Activated T-cell treated with anti-CD3 and anti-CD28 coated beads for 1 hour (primary cell): ENCODE measurements at regions not wholly inside any gene's neighbourhood (a gene's known extent, or its start where the extent isn't known, plus 50 kb on each side); places are given as distances from the start of the nearest gene placed in this dataset.

Experiments
- DNase-seq: peaks from one replicate; pipeline ENCODE4 v3.0.0-alpha.2; 2020; ENCODE audit warnings: low read depth

DNA sequence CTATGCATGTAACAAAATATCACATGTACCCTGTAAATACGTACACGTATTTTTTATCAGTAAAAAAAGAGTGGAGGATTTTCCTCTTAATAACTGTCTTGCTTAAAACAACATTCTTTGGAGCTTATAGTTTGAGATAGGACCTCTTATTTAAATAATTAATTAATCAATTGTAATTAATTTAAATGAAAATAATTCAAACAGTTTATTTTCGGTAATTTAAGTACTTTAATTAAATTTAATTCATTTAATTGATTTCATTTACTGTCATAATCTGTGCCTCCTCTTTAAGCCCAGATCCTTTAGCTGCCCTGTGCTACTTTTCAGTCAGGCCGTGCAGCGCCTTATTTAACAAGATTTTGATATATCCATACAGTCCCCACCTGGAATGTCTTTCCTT is 427.0 kb downstream of the HLX start:
- DNase-seq: no peak

DNA sequence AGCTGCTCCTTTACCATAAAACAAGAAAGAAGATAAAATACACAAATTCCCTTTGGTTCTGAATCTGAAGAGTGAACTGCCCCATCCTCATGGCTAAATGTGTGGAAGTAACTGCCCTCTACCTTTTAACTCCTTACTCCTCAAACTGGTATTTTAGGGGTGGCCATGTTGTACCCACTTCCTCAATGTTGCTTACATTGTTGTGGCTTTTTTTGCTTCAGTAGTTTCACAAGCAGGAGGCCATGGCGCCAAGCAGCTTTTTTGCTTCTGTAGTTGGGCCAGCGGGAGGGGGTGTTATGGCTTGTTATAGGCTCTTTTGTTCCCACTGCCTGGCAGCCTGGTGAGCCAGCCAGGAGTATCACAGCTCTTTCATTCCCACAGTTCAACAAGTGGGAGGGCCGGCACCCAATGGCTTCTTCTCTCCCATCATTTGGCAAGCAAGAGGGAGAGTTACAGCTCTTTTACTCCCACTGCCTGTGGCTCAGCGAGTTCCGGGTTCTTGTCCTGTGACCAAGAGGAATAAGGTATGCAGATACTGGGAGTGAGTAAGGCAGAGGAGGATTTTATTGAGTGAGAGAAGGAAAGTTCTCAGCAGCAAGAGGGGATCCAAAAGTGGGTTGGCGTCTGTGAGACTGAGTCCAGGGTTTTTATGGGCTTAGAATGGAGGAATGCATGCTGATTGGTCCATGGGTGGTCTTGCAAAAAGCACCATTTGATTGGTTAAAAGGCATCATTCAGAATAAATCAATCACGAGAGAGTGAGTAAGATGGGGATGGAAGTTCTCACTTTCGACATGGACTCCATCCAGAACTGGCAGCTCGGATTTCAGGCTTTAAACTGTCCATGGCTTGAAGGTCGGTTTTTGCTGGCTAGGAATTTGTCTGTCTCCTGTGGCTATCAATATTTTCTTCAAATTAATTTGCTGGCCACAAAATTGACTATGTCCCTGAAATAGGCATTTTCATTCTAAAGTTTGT is 429.6 kb downstream of the HLX start:
- DNase-seq: no peak

DNA sequence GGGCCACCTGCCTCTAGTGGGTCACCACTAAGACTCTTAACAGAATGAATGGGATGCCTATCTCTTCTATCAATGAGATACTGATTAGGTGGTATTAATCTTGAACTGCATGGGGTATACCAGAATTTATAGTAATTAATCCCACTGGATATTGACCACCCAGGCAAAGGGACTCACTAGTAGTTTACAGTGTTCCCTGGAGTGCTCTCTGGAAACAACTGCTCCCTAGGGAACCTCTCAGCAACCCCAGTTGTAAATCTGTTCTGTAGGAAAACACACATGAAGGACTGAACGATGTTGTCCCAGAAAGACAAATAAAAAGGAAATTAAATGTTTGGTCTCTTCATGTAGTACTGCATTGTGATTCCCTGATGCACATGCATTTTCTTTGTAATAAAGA is 430.5 kb downstream of the HLX start:
- DNase-seq: no peak

DNA sequence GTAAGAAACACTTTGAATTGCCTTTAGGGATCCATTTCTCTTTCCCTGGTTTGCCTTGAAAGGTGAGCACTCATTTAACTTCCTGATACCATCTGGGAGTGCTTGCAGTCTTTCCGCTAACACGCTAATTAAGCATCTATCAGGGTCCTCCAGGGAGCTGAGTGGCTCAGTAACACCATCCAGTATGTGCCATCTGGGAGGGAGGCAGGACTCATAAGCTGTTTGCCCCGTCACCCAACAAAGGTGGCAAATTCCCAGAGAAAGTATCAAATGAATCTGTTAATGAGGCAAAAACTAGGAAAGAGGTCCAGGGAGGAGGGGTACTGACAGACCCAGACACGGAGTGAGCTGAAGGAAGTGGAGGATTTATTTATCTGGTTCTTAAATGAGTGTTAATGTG is 430.9 kb downstream of the HLX start:
- no peak for DNase-seq

DNA sequence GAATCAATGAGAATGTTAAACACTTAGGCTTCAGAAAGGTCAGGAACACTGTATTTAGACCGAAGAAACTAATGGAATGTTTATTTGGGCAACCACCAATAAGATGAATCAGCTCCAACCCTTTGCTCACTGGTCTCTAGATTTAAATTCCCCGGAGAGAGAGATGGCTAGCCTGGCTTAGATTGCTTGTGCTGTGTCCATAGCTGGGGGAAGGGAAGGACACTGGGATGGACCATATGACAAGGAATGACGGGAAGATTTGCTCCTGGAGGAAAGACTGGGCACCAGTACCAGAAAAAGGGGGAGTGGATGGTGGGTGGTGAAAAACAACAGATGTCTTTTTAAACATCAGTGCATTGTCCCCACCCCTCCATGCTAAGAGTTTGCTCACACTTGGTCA is 426.6 kb downstream of the DUSP10 start:
- no peak for DNase-seq

DNA sequence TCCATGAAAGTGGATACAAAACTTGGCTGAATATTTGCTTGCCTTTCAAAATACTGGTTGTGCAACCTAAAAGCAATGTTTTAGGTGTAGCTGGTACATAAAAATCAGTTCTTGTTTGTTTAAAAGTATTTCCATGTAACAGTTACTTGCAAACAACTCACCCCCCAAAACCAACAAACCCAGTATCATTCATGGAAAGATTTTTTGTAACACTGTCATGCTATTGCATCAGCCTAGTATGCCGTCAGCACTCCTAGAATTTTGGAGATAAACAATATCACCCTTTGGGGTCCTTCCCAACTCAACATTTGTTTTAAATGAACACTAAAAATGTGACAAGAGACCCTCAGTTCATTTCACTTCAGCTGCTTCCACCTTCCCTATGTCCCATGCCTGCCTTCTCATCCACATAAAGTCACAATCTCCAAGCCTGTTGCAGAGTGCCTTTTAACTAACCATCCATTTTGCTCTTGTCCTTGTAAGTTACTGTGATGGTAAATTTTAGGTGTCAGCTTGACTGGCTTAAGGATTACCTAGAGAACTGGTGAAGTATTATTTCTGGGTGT is 425.3 kb downstream of the DUSP10 start:
- no peak for DNase-seq

DNA sequence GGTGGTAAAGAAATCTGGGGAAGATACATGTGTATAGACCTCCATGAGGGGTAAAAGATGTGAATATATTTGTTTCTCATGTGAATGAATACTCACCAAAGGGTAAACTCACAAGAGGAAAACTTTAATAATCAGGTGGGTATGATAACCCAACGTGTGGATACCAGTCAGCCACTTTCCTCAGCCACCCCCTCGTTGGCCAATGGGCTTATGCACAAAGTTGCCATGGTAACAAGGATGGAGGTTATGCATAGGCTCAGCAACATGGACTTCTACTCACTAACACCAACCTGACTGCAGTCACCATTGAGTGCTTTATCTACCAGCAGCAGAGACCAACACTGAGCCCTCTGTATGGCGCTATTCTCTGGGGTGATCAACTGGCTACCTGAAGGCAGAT is 424.4 kb downstream of the DUSP10 start:
- DNase-seq: no peak

DNA sequence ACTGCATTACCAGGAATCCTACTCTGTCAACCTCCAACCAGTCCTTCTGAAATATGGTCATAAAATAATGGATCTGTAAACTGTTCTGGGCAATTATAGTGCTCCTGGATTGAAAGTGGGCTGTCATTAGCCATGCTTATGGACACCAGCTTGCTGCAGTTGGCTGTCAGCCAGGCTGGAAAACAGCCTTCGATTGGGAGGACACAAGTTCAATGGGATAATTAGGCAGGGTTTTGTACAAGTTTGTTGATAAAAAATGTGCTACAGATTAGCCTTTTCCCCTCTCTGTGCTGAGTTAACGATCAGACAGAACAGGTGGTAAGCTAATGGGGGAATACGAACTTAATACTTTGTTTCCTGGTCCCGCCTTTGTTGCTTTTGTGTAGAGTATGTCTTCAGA is 413.9 kb downstream of the DUSP10 start:
- no peak for DNase-seq

DNA sequence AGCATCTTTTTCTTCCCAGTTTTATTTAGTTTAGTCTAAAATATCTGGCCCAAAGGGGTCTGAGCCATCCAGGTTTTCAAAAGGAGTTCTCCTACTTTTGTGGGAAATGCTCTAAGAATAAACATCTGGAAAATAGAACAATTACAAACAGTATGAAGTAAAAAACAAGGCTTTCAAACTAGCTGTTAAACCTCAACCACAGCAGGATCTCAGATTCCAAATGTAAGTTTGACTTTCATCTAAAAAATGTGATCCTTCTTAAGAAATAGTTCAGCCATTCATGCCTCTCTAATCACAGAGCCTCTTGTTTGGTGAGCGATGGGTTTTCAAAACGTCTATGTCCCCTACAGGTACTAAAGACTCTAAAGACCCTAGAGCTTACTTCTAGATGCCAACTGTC is 413.5 kb downstream of the DUSP10 start:
- no peak for DNase-seq

DNA sequence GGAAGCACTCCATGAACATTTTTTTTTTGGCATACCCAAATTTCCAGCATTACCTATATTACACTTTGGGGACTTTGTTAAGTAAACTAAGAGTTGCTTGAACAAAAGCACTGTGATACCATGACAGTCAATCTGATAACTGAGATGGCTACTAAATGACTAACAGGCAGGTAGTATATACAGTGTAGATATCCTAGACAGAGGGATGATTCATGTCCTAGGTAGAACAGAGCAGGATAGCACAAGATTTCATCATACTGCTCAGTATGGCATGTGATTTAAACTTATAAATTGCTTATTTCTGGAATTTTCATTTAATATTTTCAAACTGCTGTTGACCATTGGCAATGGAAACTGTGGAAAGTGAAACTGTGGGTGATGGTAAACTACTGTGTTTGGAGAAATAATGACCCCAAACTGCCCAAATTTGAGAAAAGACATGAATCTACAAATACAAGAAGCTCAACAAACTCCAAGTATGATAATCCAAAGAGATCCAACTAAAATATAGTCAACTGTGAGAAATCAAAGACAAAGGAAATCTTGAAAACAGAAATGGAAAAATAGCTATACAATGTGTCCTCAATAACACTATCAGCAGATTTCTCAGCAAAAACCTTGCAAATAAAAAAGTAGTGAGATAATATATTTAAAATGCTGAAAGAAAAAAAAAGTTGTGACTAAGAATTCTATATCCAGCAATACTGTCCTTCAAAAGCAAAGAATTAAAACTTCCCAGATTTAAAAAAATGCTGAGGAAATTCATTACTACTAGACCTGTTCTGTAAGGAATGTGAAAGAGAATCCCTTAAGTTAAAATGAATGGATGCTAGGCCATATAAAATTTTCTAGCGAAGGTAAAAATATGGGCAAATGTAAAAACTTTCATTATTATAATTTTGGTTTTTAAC is 410.4 kb downstream of the DUSP10 start:
- no peak for DNase-seq

DNA sequence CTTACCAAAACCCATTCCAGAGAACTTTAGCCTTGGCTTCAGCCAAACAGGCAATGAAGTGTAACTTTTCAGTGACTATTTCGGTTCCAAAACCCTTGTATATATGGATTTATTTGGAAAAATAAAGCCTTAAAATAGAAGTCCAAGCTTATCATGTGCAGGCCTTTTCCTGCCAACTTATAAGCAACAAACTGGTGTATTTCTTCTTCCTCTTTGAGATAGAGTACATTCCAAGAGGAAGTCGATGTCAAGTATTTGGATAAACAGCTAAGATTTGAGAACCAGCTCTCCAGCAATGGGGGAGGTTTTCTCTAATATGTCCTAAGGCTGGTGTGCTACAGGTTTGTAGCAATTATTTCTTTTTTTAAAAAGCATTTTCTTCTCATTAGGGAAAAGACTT is 407.8 kb downstream of the DUSP10 start:
- no peak for DNase-seq

DNA sequence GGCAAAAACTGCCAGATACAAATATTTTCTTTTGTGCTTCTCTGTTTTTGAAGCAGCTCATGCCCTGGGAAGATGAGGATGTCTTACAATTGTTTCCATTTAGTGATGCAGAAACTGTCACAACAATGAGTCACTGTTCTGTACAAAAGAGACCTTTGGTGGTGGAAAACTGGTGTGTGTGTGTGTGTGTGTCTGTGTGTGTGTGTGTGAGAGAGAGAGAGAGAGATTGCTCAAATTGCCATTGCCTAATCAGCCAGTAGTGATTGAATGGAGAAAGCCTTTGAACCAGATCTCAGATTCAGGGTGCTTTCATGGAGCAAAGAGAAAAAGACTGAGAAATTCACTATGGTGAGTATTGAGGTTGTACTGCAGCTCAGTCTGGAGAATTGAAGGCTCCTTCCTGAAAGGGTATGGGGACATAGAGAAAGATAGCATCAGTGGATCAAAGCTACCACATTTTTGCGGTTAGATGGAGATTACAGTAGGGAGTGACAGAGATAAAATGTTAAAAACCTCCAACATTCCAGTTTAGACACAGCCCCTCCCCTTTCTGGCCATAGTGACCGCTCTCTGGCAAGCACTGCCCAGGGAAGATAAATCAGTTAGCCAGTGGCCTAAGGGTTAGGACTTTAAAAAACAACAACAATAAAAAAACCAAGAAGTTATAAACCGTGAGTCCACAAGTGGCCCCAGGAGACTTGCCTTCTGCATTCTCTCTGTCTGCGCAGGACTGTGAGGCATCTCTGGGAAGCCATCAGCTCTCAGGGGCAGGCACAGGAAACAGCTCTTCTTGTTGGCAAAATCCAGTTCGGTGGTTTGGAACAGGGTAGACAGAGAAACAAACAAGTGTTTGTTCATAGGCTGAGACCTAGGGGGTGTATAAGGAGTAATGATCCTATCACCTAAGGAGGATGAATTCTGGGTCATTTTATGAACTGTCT is 406.5 kb downstream of the DUSP10 start:
- no peak for DNase-seq

DNA sequence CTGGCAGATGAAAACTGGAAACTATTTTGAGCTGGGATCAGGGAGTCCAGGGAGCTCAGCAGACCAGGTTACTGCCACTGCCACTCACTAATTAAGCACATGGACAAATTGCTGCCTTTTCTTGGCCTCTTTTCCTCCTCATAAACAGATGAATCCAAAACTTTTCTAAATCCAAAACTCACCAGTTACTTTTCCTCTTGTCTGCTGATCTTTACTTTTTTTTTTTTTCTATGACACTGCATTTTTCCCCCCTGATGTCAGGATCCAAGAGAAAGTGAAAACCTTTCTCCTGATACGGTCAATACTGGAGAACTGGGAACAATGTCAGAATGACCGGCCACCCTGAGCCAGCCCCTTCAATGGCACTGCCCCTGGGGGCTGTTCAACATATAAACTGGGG is 405.8 kb downstream of the DUSP10 start:
- DNase-seq: no peak

DNA sequence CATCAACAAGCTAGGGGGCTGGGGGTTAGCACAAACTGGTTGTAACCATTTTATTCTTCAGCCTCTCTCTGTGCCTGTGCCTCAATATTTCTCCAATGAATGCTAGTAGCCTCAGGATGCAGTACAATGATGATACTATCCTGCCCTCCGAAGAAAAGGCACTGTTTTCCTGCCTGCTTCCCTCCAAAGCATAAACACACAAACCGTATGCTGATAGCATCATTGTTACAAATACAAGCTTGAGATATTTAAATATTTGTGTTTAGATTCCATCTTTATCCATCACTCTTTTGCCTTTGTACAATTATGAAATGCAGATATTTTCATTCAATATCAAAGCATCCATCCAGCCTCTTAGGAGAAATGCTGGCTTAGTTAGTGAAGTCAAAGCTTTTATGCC is 404.8 kb downstream of the DUSP10 start:
- DNase-seq: no peak

DNA sequence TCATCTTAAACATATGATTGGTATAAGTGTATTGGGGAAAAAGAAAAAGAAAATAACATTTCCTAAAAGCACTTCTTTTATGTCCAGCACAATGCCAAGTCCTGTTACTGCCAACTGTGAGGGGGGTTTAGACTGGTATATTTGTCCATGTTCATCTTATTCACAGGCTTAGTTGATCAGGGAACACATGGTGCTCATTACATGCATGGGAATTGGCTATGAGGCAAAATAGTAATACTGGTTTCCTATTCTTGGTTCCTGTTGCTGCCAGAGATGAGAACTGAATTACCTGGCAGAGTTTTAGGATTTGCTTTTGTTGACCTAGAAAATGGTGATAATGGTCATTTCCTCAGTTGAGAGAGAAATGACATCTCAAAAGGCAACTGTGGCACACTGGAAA is 398.8 kb downstream of the DUSP10 start:
- DNase-seq: no peak

DNA sequence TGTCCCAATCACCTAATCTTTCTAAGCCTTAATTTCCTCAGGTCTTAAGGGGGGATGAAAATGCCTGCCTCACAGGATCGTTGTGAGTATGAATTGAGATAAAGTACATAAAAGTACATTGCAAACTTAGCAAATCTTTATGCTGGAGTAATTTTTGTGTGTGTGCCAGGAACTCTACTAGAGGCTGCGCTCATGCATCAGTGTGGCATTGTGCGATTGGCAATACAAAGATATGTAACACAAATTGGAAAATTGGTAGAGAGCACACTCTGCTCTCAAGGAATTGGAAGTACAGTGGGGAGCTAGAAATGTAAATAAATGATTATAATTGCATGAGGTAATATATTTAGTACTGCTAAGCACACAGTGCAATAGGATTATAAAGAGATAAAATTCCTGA is 398.3 kb downstream of the DUSP10 start:
- DNase-seq: no peak

DNA sequence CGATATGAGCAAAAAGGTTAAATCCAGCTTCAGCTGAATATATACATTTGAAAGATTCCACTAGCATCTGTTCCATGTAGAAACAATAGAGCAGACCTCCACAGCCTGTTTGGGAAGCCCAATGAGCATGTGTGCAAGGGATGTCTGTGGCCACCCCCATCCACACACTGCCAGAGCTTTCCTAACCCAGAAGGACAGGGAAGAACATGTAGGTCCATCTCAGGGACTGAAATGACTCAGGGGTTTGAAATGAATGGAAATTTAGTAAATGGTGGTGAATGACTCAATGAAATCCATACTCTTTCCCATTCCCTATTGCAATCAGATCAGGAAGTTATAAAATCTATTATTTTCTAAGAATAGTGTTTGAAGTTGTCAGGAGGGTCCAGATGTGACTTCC is 397.2 kb downstream of the DUSP10 start:
- no peak for DNase-seq

DNA sequence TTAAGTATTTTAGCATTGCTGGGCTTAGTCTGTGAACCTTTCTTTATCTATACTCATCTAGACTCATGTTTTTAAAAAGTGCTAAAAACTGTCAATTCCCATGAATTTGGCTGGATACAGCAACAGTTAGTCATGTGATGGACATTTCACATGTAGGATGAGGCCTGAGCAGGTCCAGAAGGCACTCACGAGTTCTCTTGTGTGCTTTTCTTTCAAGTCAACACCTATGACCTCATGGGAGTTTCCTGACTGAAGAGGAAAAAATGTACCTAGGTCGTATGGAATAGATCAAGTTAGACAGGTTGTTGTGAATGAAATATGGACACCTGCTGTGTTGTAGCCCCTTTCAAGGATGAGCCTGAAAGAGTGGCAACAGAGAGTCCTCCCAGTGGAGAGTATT is 394.2 kb downstream of the DUSP10 start:
- no peak for DNase-seq

DNA sequence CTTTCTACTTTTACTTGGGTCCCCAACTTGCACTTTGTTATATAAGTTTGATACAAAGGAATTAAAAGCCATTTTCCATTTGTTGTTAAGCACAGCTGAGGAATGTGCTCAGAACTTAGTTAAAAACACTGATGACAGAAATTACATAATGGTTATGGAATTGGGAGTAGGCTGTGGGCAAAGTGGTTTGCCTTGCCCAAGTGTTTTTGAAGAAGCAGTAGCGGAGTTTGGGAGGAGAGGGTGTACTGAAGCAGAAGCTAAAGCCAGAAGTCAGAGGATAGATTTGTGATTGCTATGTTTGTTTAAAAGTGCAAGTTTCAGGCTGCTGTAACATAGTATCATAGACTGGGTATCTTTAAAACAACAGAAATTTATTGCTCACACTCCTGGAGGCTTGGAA is 391.8 kb downstream of the DUSP10 start:
- no peak for DNase-seq

DNA sequence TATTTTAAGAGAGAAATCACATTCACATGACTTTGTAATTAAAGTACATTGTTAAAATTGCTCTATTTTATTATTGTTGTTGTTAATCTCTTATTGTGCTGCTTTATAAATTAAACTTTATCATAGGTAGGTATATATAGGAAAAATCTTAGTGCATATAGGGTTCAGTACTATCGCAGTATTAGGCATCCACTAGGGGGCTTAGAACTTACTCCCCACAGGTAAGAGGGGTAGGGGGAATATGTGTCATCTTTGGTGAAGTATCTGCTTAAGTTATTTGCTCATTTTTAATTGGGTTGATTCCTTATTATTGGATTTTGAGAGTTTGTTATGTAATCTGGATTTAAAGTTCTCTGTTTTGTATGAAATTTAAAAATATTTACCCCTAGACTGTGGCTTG is 385.2 kb downstream of the DUSP10 start:
- DNase-seq: no peak

DNA sequence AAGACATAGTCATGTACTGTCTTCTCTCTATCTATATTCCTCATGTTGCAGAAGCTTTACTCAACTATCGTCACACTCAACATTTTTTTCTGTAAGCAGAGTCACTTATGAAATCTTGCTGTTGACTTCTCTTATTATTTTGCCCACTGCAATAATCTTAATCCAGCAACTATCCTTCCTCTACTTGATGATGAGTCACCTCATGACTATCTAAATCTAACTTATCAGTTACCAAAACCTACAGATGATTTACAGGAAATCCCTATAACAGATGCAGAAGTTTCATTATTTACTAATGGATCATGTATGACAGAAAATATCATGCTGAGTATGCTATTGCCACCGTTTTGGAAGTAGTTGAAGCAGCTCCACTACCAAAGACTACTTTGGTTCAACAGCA is 378.9 kb downstream of the DUSP10 start:
- no peak for DNase-seq
